Activated CD8-positive, alpha-beta T cell treated with anti-CD3 and anti-CD28 coated beads for 36 hours (primary cell): ENCODE measurements at regions not wholly inside any gene's neighbourhood (a gene's known extent, or its start where the extent isn't known, plus 50 kb on each side); places are given as distances from the start of the nearest gene placed in this dataset.

Experiments
- ATAC-seq: fragments of 200-7000 bp; cut with Tn5 transposase; one replicate; pipeline ENCODE4 v1.10.0; 2021; ENCODE audit warnings: mild to moderate bottlenecking, moderate library complexity
- CTCF ChIA-PET: fragments of 350-600 bp; sonication (Branson Sonifier 250); formaldehyde crosslinking; loops from one replicate; lab custom pipeline; 2021; ENCODE audit warnings: antibody characterized with exemption; lab: Charles Lee
- POLR2A ChIA-PET: fragments of 350-600 bp; sonication (Branson Sonifier 250); formaldehyde crosslinking; loops from one replicate; lab custom pipeline; 2021; ENCODE audit warnings: antibody characterized with exemption; lab: Charles Lee
- DNase-seq: peaks from one replicate; pipeline ENCODE4 v3.0.0-alpha.2; 2020
- H3K27ac Mint-ChIP-seq: one replicate; pipeline ENCODE4 v1.8.0; 2021; ENCODE audit warnings: mild to moderate bottlenecking, mixed read lengths
- H3K27me3 Mint-ChIP-seq: one replicate; pipeline ENCODE4 v1.8.0; 2021; ENCODE audit warnings: mixed read lengths
- H3K36me3 Mint-ChIP-seq: one replicate; pipeline ENCODE4 v1.8.0; 2021; ENCODE audit warnings: low read depth, mixed read lengths
- H3K4me1 Mint-ChIP-seq: one replicate; pipeline ENCODE4 v1.8.0; 2021; ENCODE audit warnings: low read depth, mixed read lengths
- H3K4me3 Mint-ChIP-seq: one replicate; pipeline ENCODE4 v1.8.0; 2021; ENCODE audit warnings: mild to moderate bottlenecking, moderate library complexity, mixed read lengths
- H3K9me3 Mint-ChIP-seq: one replicate; pipeline ENCODE4 v1.8.0; 2021; ENCODE audit warnings: mixed read lengths
- intact Hi-C: fragments of 100-400 bp; cut with micrococcal nuclease; formaldehyde crosslinking; loops from one replicate; pipeline ENCODE4 v1.10.0; 2022
- TF ChIP-seq, protein P1 (sequence below): fragments of 200-600 bp; IDR thresholded peaks from one replicate; pipeline ENCODE4 v1.8.0; 2022; ENCODE audit warnings: antibody characterized with exemption, mild to moderate bottlenecking

DNA sequence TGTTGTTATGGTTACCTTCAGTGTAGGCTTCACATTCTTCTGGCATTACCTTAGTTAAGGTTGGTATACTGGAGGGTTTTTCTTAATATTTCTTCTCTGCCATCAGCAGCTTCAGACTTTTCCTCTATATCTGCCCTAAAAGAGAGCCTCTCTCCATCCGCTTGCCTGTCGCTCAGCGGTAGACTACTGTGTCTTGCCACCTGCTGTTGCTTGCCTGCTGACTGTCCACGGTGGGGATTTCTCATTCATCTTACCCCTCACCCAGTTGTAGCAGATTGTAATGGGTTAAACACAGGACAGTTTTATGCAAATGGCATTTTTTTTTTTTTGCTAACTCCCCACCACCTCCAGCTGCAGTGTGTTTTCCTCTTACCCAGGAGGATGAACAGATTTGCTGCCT lies 577.2 kb downstream of the SLITRK5 start:
- intact Hi-C loops = no loop called here
- Mint-ChIP-seq H3K4me3 (no peak overlapping the region), H3K9me3 (peaks cover 1% of the 10 kb centered on the region), H3K27ac (no peak overlapping the region), H3K36me3 (no peaks in the 10 kb centered on the region), H3K27me3 (no peaks in the 10 kb centered on the region), H3K4me1 (no peaks in the 10 kb centered on the region)
- DNase-seq (no peak), ATAC-seq (no peak)
- ChIA-PET CTCF (no interaction called here), POLR2A (no interaction called here)
- TF ChIP-seq, protein P1, sequence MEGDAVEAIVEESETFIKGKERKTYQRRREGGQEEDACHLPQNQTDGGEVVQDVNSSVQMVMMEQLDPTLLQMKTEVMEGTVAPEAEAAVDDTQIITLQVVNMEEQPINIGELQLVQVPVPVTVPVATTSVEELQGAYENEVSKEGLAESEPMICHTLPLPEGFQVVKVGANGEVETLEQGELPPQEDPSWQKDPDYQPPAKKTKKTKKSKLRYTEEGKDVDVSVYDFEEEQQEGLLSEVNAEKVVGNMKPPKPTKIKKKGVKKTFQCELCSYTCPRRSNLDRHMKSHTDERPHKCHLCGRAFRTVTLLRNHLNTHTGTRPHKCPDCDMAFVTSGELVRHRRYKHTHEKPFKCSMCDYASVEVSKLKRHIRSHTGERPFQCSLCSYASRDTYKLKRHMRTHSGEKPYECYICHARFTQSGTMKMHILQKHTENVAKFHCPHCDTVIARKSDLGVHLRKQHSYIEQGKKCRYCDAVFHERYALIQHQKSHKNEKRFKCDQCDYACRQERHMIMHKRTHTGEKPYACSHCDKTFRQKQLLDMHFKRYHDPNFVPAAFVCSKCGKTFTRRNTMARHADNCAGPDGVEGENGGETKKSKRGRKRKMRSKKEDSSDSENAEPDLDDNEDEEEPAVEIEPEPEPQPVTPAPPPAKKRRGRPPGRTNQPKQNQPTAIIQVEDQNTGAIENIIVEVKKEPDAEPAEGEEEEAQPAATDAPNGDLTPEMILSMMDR = no peak

DNA sequence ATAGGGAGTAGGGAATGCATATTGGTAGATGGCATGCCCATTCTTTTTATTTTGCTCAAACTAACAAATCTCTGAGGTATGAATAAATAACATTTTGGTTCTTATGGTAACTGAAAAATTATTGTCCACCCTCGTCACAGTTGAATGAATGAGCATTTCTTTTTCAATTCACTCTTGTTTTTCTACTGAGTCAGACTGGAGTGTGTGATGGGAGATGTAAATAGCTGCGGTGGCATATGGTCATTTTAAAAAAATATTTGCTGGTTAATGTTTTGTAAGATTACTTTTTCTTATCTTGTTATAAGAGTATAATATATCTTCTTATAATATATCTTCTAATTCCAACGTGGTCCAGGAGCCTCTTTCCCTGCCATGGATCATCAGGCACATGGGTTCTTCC lies 586.5 kb downstream of the SLITRK5 start:
- Mint-ChIP-seq H3K36me3 (no peaks in the 10 kb centered on the region), H3K9me3 (peaks cover 3% of the 10 kb centered on the region), H3K4me3 (no peak overlapping the region), H3K27me3 (no peaks in the 10 kb centered on the region), H3K27ac (no peak overlapping the region), H3K4me1 (no peaks in the 10 kb centered on the region)
- ATAC-seq (no peak), DNase-seq (no peak)
- TF ChIP-seq, protein P1 = no peak
- POLR2A ChIA-PET = no interaction called here
- CTCF ChIA-PET = no interaction called here
- intact Hi-C loops = no loop called here

DNA sequence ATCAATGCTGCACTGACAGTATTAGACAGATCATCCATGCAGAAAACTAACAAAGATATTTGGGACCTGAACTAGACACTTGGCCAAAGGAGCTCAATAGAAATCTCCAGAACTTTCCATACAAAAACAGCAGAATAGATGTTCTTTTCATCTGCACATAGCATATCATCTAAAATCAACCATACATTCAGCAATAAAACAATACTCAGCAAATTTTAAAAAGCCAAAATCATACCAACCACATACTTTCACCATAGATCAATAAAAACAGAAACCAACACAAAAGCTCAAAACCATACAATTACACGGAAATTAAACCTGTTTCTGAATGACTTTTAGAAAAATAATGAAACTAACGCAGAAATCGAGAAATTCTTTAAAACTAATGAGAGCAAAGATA lies 592.6 kb downstream of the SLITRK5 start:
- intact Hi-C loops = no loop called here
- TF ChIP-seq, protein P1 = no peak
- Mint-ChIP-seq H3K27ac (no peak overlapping the region), H3K4me3 (no peak overlapping the region), H3K36me3 (no peaks in the 10 kb centered on the region), H3K9me3 (peaks cover 10% of the 10 kb centered on the region), H3K4me1 (no peaks in the 10 kb centered on the region), H3K27me3 (no peaks in the 10 kb centered on the region)
- ChIA-PET POLR2A (no interaction called here), CTCF (no interaction called here)
- DNase-seq (no peak), ATAC-seq (no peak)

DNA sequence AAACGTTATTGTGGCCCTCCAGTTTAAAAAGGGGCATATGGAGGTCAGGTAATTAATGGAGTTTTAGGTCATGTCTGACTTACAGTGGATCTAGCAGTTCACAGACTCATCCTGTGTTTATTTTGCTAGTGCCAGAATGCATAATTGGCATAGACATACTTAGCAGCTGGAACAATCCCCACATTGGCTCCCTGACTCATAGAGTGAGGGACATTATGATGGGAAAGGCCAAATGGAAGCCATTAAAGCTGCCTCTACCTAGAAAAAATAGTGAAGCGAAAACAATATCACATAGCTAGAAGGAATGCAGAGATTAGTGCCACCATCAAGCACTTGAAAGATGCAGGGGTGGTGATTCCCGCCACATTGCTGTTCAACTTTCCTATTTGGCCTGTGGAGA lies 610.7 kb downstream of the SLITRK5 start:
- H3K4me1 Mint-ChIP-seq = no peaks in the 10 kb centered on the region
- TF ChIP-seq, protein P1 = no peak
- ChIA-PET CTCF (no interaction called here), POLR2A (no interaction called here)
- intact Hi-C loops = no loop called here
- no peaks in the 10 kb centered on the region for H3K36me3 Mint-ChIP-seq
- no peaks in the 10 kb centered on the region for H3K27me3 Mint-ChIP-seq
- ATAC-seq = no peak
- no peak overlapping the region for H3K27ac Mint-ChIP-seq
- H3K4me3 Mint-ChIP-seq = no peak overlapping the region
- peaks cover 7% of the 10 kb centered on the region for H3K9me3 Mint-ChIP-seq
- no peak for DNase-seq

DNA sequence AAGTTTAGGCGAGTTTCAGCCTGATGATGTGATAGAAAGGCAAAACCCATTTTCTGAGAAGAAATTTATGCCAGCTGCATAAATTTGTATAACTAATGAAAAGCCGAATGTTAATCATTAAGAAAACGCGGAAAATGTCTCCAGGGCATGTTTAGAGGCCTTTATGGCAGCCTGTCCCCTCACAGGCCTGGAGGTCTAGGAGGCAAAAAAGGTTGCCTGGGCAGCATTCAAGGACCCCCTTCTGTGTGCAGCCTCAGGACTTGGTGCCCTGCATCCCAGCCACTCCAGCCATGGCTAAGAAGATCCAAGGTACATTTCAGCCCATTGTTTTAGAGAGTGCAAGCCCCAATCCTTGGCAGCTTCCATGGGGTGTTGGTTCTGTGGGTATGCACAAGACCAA lies 614.2 kb downstream of the SLITRK5 start:
- intact Hi-C loops = no loop called here
- H3K36me3 Mint-ChIP-seq = no peaks in the 10 kb centered on the region
- DNase-seq = no peak
- TF ChIP-seq, protein P1 = no peak
- ATAC-seq = no peak
- peaks cover 6% of the 10 kb centered on the region for H3K9me3 Mint-ChIP-seq
- H3K4me1 Mint-ChIP-seq = no peaks in the 10 kb centered on the region
- no peaks in the 10 kb centered on the region for H3K27me3 Mint-ChIP-seq
- no peak overlapping the region for H3K27ac Mint-ChIP-seq
- CTCF ChIA-PET = no interaction called here
- no peak overlapping the region for H3K4me3 Mint-ChIP-seq
- POLR2A ChIA-PET = interaction anchor here (0.7 kb wide), 1 partner anchor 1354 kb away, joined by 3 read pairs; no protein-coding TSS in a partner anchor
